ENCODE measurements at regions not wholly inside any gene's neighbourhood (a gene's known extent, or its start where the extent isn't known, plus 50 kb on each side); places are given as distances from the start of the nearest gene placed in this dataset.
"Not testable (repeated sequence)": the region's sequence is repeated elsewhere in the genome, so short reads cannot be mapped to it uniquely, and the experiment has no call there.

GRCh38 chr2:196500686-196501431 is 138.7 kb upstream of the CCDC150 start:
- DNase-seq: no peak

DNA sequence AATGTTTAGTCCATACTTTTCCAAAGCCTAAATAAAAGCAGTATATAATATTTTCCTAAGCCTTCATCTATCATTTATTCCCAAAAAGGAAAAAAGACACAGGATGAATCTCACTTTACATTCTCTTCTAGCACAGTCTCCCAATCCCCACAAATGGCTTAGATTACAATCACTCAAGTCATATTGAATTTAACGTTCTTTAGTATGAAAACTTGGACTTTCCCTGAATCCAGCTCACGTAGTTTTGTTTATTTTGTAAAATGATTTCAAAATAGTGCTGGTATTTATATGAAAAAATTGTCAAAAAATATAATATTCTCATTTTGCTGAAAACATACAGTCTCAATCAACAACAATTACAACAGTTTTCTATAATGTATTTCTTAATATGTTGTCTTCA is 137.7 kb upstream of the CCDC150 start:
- DNase-seq: no peak

- DNase-seq: no peak
Measured at GRCh38 chr2:196502386-196502785, 137.1 kb upstream of the CCDC150 start.

- DNase-seq: no peak
Measured at GRCh38 chr2:196503398-196503797, 136.1 kb upstream of the CCDC150 start.

DNA sequence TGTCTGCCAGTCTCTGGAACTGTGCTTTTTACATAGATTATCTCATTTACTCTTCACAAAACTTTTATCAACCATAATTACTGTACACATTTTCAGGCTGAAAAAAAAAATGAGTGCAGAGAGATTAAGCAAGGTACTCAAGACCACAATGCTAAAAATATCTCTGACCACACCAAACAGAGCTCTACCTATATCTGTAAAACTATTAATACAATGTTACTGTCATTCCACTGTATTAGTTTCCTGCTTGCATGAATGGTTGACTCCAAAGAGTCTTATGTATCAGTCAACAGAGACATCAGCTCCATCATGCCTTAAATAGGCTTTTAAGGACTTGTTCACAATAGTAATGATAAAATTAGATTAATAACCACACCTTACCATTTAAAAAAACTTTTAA is 134.7 kb upstream of the CCDC150 start:
- DNase-seq: no peak

GRCh38 chr2:196510246-196510645 is 129.3 kb upstream of the CCDC150 start:
- DNase-seq: no peak

GRCh38 chr2:196511258-196512168 is 128.0 kb upstream of the CCDC150 start:
- no peak for DNase-seq

GRCh38 chr2:196513796-196514526 is 125.6 kb upstream of the CCDC150 start:
- no peak for DNase-seq

DNA sequence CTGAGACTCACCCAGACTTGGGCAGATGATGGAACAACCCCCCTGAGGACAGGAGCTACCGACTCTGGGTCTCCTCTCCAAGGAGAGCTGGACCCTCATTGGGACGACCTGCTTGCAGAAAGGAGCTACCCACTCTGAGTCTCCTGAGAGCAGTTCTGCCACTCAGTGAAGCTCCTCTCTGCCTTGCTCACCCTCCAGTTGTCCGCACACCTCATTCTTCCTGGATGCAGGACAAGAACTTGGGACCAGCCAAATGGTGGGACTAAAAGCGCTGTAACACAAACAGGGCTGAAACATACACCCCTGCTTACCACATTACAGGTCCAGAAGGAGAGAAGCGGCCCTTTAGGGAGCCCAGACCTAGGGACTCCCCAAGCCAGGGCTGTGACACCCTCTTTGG is 124.9 kb upstream of the CCDC150 start:
- no peak for DNase-seq

GRCh38 chr2:196515051-196515450 is 124.5 kb upstream of the CCDC150 start:
- no peak for DNase-seq

DNA sequence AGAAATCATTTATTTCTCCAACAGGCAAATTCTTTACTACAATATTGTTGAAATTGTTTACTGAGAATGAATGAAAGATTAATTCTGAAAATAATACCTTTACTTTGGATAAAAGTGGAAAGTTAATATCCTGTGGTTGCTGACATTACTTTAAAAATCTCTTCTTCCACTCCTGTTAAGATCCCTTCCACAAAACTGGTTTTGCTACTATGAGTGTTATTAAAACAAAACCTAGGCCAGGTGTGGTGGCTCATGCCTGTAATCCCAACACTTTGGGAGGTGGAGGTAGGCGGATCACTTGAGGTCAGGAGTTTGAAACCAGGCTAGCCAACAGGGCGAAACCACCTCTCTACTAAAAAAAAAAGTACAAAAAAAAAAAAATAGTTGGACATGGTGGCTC is 123.9 kb upstream of the CCDC150 start:
- no peak for DNase-seq

DNA sequence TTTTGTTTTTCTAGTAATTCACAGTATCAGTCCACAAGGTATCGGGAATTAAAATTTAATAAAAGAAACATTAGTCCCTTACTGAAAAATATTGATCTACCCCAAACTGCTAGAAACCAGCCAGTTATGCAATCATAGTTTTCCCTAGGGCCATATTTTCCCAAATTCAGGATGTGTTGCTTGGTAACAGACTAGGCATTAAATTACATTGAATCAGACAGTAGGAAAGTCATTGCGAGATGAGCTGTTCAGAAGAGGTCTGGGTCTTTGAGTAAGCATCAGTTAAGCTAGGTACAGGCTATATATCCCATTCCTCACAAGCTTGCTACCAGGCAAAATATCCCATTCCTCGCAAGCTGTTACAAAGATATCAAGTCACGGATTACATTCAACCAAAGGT is 123.0 kb upstream of the CCDC150 start:
- DNase-seq: no peak

DNA sequence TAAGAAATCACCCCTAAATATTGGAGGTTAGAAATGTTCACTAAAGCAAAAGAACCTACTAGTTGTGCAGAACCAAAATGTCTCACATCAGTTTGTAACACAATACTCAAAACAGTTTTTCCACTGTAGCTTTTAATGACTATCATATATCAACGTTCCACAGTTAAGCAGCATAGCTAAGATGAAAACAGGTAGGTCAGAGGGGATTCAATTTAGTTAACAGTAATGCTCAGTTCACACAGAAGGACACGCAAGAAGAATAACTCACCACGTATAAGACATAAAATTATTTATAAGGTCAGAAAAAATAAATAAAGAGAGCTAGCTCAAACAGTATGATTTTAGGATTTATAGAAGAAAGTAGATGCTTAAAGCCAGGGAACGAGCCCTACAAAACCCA is 118.9 kb upstream of the CCDC150 start:
- DNase-seq: no peak

GRCh38 chr2:196526981-196527725 is 112.4 kb upstream of the CCDC150 start:
- not testable (repeated sequence) for DNase-seq

- DNase-seq: no peak
Measured at GRCh38 chr2:196528486-196529223, 110.9 kb upstream of the CCDC150 start.

GRCh38 chr2:196530910-196531309 is 108.6 kb upstream of the CCDC150 start:
- DNase-seq: no peak

GRCh38 chr2:196533772-196534397 is 105.6 kb upstream of the CCDC150 start:
- DNase-seq: no peak

GRCh38 chr2:196534495-196534894 is 105.0 kb upstream of the CCDC150 start:
- DNase-seq: no peak

DNA sequence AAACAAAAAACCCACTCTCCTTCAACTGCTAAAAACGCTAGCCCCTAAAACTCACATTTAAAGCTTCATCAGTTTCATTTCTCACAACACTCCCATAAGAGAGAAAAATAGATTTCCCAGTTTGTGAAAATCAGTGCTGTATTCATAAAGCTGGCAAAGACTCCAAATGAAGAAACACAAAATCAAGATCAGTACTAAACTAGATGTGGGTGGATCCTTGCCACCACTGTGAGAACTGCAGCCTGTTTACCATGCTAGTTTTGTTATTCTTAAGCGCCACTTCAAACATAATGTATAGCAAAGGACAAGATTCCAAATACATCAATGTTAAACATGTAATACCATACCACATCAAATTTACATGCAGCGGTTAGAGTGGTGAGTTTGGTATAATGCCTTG is 104.5 kb upstream of the CCDC150 start:
- DNase-seq: no peak

DNA sequence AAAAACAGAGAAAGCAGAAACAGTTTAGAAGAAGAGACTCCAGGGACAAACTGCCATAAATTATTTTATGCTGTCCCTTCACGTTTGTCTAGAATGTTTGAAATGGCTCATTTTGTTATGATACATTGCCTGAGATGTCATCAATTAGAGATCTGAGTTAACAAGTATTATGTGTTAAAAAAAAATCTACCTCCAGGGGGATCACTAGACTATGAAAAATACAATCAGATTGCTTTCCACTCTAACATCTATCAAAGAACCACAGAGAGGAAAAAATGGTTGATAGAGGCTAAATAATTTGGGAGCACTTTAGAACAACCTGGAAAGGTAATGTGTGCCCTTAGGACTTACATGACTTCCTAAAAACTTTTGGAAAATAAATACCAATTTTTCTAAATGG is 103.8 kb upstream of the CCDC150 start:
- DNase-seq: no peak

- no peak for DNase-seq
Measured at GRCh38 chr2:196537311-196537710, 102.2 kb upstream of the CCDC150 start.

GRCh38 chr2:196538189-196538588 is 101.3 kb upstream of the CCDC150 start:
- no peak for DNase-seq

Measured in stimulated activated naive CD4-positive, alpha-beta T cell treated with Interleukin-2 at 50 U/mL for 16 hours (primary cell).